H9 (cell line): ENCODE measurements at regions not wholly inside any gene's neighbourhood (a gene's known extent, or its start where the extent isn't known, plus 50 kb on each side); places are given as distances from the start of the nearest gene placed in this dataset.

Experiments
- DNase-seq: peaks from one replicate; pipeline ENCODE4 v3.0.0-alpha.2; 2017
- H2AFZ ChIP-seq: one replicate; pipeline ENCODE4 v1.6.1; 2013; ENCODE audit warnings: mild to moderate bottlenecking, low read length, control low read depth, moderate library complexity
- H2AK5ac ChIP-seq: 2 replicates; pipeline ENCODE4 v1.6.1; 2013; ENCODE audit warnings: low read length, control low read depth, mixed read lengths; ENCODE audit not compliant: insufficient read length
- H2BK120ac ChIP-seq: one replicate; pipeline ENCODE4 v1.6.1; 2013; ENCODE audit warnings: low read depth, mild to moderate bottlenecking, low read length, control low read depth, inconsistent platforms; ENCODE audit not compliant: poor library complexity, severe bottlenecking
- H2BK12ac ChIP-seq: 2 replicates; pipeline ENCODE4 v1.6.1; 2013; ENCODE audit warnings: low read length, control low read depth, mixed read lengths, low read depth; ENCODE audit not compliant: insufficient read length
- H2BK15ac ChIP-seq: 2 replicates; pipeline ENCODE4 v1.6.1; 2013; ENCODE audit warnings: low read depth, low read length, control low read depth
- H2BK20ac ChIP-seq: one replicate; pipeline ENCODE4 v1.6.1; 2013; ENCODE audit warnings: low read depth, mild to moderate bottlenecking, low read length, control low read depth, inconsistent platforms; ENCODE audit not compliant: poor library complexity, severe bottlenecking
- H2BK5ac ChIP-seq: 2 replicates; pipeline ENCODE4 v1.6.1; 2013; ENCODE audit warnings: low read length, control low read depth, mixed read lengths; ENCODE audit not compliant: insufficient read length
- H3K14ac ChIP-seq: 2 replicates; pipeline ENCODE4 v1.6.1; 2013; ENCODE audit warnings: low read length, control low read depth; ENCODE audit not compliant: insufficient read depth
- H3K18ac ChIP-seq: 2 replicates; pipeline ENCODE4 v1.6.1; 2013; ENCODE audit warnings: low read depth, mild to moderate bottlenecking, mixed read lengths, low read length, control low read depth; ENCODE audit not compliant: insufficient read length
- H3K23ac ChIP-seq: 2 replicates; pipeline ENCODE4 v1.6.1; 2013; ENCODE audit warnings: low read length, control low read depth, mixed read lengths, low read depth; ENCODE audit not compliant: insufficient read length
- H3K23me2 ChIP-seq: 2 replicates; pipeline ENCODE4 v1.6.1; 2013; ENCODE audit warnings: low read depth, mild to moderate bottlenecking, mixed read lengths, low read length, control low read depth; ENCODE audit not compliant: insufficient read length, poor library complexity, severe bottlenecking
- H3K27ac ChIP-seq: 2 replicates; pipeline ENCODE4 v1.5.1; 2013; ENCODE audit warnings: low read length, control low read depth, mixed read lengths, low read depth; ENCODE audit not compliant: insufficient read length
- H3K27me3 ChIP-seq: 2 replicates; pipeline ENCODE4 v1.6.1; 2013; ENCODE audit warnings: low read length, control low read depth, inconsistent platforms; ENCODE audit not compliant: insufficient read depth
- H3K4ac ChIP-seq: 2 replicates; pipeline ENCODE4 v1.6.1; 2013; ENCODE audit warnings: low read depth, mild to moderate bottlenecking, control low read depth, inconsistent platforms, low read length, moderate library complexity
- H3K4me1 ChIP-seq: 2 replicates; pipeline ENCODE4 v1.6.1; 2013; ENCODE audit warnings: low read length, control low read depth, inconsistent platforms; ENCODE audit not compliant: insufficient read depth
- H3K4me2 ChIP-seq: 2 replicates; pipeline ENCODE4 v1.6.1; 2013; ENCODE audit warnings: low read length, control low read depth, mixed read lengths; ENCODE audit not compliant: insufficient read length, insufficient read depth
- H3K56ac ChIP-seq: 2 replicates; pipeline ENCODE4 v1.6.1; 2013; ENCODE audit warnings: low read depth, mild to moderate bottlenecking, mixed read lengths, low read length, control low read depth; ENCODE audit not compliant: insufficient read length
- H3K79me1 ChIP-seq: 2 replicates; pipeline ENCODE4 v1.6.1; 2013; ENCODE audit warnings: low read depth, mild to moderate bottlenecking, moderate library complexity, low read length, control low read depth, inconsistent platforms; ENCODE audit not compliant: insufficient read depth, poor library complexity, severe bottlenecking
- H3K79me2 ChIP-seq: 2 replicates; pipeline ENCODE4 v1.6.1; 2013; ENCODE audit warnings: low read length, control low read depth, inconsistent platforms; ENCODE audit not compliant: insufficient read depth
- H3K9ac ChIP-seq: 2 replicates; pipeline ENCODE4 v1.6.1; 2013; ENCODE audit warnings: low read length, control low read depth, mixed read lengths; ENCODE audit not compliant: insufficient read length; ENCODE audit errors: extremely low read depth
- H3K9me3 ChIP-seq: one replicate; pipeline ENCODE4 v1.6.1; 2013; ENCODE audit warnings: low read depth, low read length, inconsistent platforms; ENCODE audit not compliant: control insufficient read depth
- H3T11ph ChIP-seq: one replicate; pipeline ENCODE4 v1.6.1; 2013; ENCODE audit warnings: mild to moderate bottlenecking, low read length, control low read depth, inconsistent platforms
- H4K20me1 ChIP-seq: one replicate; pipeline ENCODE4 v1.6.1; 2013; ENCODE audit not compliant: control insufficient read depth, insufficient read length, insufficient read depth
- H4K5ac ChIP-seq: 2 replicates; pipeline ENCODE4 v1.6.1; 2013; ENCODE audit warnings: low read depth, mild to moderate bottlenecking, mixed read lengths, low read length, control low read depth; ENCODE audit not compliant: insufficient read length
- H4K8ac ChIP-seq: replicated peaks from 2 replicates; pipeline ENCODE4 v1.6.1; 2013; ENCODE audit warnings: low read length, control low read depth, mixed read lengths, low read depth; ENCODE audit not compliant: insufficient read length
- H4K91ac ChIP-seq: 2 replicates; pipeline ENCODE4 v1.6.1; 2013; ENCODE audit warnings: low read depth, mild to moderate bottlenecking, moderate library complexity, mixed read lengths, low read length, control low read depth; ENCODE audit not compliant: insufficient read length
- H3K27ac Mint-ChIP-seq, 3 experiments: 2 replicates in 2 of 3; 3 replicates in 1 of 3; pipeline ENCODE4 v1.8.0; 2020 to 2021; ENCODE audit warnings: mixed read lengths in 3 of 3, mild to moderate bottlenecking in 1 of 3, moderate library complexity in 1 of 3
- H3K27me3 Mint-ChIP-seq: 2 replicates; pipeline ENCODE4 v1.8.0; 2021; ENCODE audit warnings: low read depth, mild to moderate bottlenecking, moderate library complexity, mixed read lengths
- H3K36me3 Mint-ChIP-seq, 3 experiments: 2 replicates in 2 of 3; 3 replicates in 1 of 3; pipeline ENCODE4 v1.8.0; 2020 to 2021; ENCODE audit warnings: low read depth in 3 of 3, mixed read lengths in 3 of 3; ENCODE audit not compliant: insufficient read depth in 1 of 3
- H3K4me1 Mint-ChIP-seq, 2 experiments: 2 replicates each; pipeline ENCODE4 v1.8.0; 2020; ENCODE audit warnings: mixed read lengths in 2 of 2
- H3K4me3 Mint-ChIP-seq, 2 experiments: 2 replicates in 1 of 2; 3 replicates in 1 of 2; pipeline ENCODE4 v1.8.0; 2020 to 2021; ENCODE audit warnings: mild to moderate bottlenecking in 2 of 2, mixed read lengths in 2 of 2, moderate library complexity in 1 of 2
- H3K9me3 Mint-ChIP-seq, 2 experiments: 2 replicates in 1 of 2; 3 replicates in 1 of 2; pipeline ENCODE4 v1.8.0; 2020; ENCODE audit warnings: mild to moderate bottlenecking in 2 of 2, mixed read lengths in 2 of 2, moderate library complexity in 1 of 2
- CTCF ChIP-seq: fragments of 200-600 bp; sonication (generic); conservative IDR thresholded peaks from 3 replicates; pipeline ENCODE4 v1.8.0; 2021; ENCODE audit warnings: antibody characterized with exemption, mild to moderate bottlenecking
- WGBS: extraction: QIAGEN DNeasy Blood & Tissue Kit; methylation state at CpG from one replicate; pipeline ENCODE4 v1.1.7; 2013; ENCODE audit warnings: missing lambda C conversion rate, low lambda C conversion rate, mixed read lengths; ENCODE audit not compliant: insufficient read length; ENCODE audit errors: extremely low coverage; 5-methylcytosine and 5-hydroxymethylcytosine counted together

DNA sequence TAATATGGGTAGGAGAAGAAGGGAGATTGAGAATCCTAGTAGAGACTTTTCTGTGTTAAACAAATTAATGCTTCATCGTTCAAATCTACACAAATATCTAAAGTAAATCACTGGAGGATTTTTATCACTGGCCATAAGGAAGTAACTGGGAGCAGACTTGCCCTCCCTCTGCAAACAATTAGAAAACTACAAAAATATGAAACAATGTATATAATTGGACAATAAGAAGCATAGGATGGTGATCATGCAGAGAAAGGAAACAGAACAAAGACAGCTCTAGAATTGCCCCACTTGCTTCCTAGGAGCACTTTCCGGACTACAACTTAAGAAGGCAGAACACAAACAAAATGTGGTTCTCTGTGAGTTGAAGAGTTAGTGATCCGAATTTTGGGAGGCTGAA is 452.7 kb upstream of the KLHL29 start:
- Histone ChIP-seq H3K18ac (no peak overlapping the region), H2AK5ac (no peak overlapping the region), H3K4me2 (no peak overlapping the region), H3K4me1 (no peaks in the 10 kb centered on the region), H4K91ac (no peak overlapping the region), H2BK12ac (no peak overlapping the region), H2BK5ac (no peak overlapping the region), H2BK15ac (no peak overlapping the region), H2BK120ac (no peak overlapping the region), H3K56ac (no peak overlapping the region), H2AFZ (peak overlapping the region; percentile 22), H3K27ac (no peak overlapping the region), H3T11ph (no peak overlapping the region), H3K9ac (no peak overlapping the region), H3K27me3 (no peaks in the 10 kb centered on the region), H3K23ac (no peak overlapping the region), H3K79me2 (no peaks in the 10 kb centered on the region), H2BK20ac (no peak overlapping the region), H4K5ac (no peak overlapping the region), H3K79me1 (no peaks in the 10 kb centered on the region), H3K9me3 (no peaks in the 10 kb centered on the region), H3K14ac (no peak overlapping the region), H3K23me2 (no peaks in the 10 kb centered on the region), H3K4ac (no peak overlapping the region), H4K8ac (no peak overlapping the region), H4K20me1 (no peaks in the 10 kb centered on the region)
- DNase-seq, result no peak
- H3K4me3 Mint-ChIP-seq, result no peak overlapping the region
- no peak overlapping the region for H3K27ac Mint-ChIP-seq
- H3K9me3 Mint-ChIP-seq, result no peaks in the 10 kb centered on the region
- TF ChIP-seq CTCF, result no peak
- H3K4me1 Mint-ChIP-seq, result no peaks in the 10 kb centered on the region
- no CpG with 5 or more reads among the region's 3 CpGs for WGBS
- no peaks in the 10 kb centered on the region for H3K27me3 Mint-ChIP-seq
- no peaks in the 10 kb centered on the region for H3K36me3 Mint-ChIP-seq
